ENCODE measurements at regions not wholly inside any gene's neighbourhood (a gene's known extent, or its start where the extent isn't known, plus 50 kb on each side); places are given as distances from the start of the nearest gene placed in this dataset.

DNA sequence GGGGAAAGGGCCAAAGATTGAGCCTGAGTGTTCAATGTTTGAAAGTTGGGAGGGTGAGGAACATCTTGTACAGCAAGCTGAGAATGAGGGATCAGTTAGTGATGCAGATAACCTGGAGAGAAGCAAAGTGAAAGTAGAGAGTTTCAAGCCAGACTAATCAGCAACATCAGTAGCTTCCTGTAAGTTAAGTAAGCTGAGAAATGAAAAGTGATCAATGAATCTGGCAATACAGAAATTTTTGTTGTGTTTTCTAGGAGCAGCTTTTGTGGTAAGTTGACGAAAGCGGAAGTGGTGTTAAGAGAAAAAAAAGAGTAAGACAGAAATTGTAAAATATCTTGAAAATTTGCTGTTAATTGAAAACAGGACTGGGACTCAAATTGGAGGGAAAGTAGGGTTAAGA lies 855.5 kb upstream of the MAP3K7 start:
- 76 to 80% methylated on average over 2 of the region's 2 CpGs for WGBS, 2 donors
- no peak for TF ChIP-seq POLR2A (IDR thresholded peaks at IDR 0.05)
- TF ChIP-seq, protein P1, sequence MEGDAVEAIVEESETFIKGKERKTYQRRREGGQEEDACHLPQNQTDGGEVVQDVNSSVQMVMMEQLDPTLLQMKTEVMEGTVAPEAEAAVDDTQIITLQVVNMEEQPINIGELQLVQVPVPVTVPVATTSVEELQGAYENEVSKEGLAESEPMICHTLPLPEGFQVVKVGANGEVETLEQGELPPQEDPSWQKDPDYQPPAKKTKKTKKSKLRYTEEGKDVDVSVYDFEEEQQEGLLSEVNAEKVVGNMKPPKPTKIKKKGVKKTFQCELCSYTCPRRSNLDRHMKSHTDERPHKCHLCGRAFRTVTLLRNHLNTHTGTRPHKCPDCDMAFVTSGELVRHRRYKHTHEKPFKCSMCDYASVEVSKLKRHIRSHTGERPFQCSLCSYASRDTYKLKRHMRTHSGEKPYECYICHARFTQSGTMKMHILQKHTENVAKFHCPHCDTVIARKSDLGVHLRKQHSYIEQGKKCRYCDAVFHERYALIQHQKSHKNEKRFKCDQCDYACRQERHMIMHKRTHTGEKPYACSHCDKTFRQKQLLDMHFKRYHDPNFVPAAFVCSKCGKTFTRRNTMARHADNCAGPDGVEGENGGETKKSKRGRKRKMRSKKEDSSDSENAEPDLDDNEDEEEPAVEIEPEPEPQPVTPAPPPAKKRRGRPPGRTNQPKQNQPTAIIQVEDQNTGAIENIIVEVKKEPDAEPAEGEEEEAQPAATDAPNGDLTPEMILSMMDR (IDR thresholded peaks at IDR 0.05) = no peak
- intact Hi-C loops (cut with DNase I; ENCODE audit: low total_unique reads) = loop anchor here (5.0 kb wide), 1 partner anchor 410 kb away; no protein-coding TSS in a partner anchor
- H3K4me3 ChIP-seq (ENCODE audit: low read depth, poor library complexity, severe bottlenecking) = no peak overlapping the region
- no peak for DNase-seq (ENCODE audit: low spot score in 2 of 2)

DNA sequence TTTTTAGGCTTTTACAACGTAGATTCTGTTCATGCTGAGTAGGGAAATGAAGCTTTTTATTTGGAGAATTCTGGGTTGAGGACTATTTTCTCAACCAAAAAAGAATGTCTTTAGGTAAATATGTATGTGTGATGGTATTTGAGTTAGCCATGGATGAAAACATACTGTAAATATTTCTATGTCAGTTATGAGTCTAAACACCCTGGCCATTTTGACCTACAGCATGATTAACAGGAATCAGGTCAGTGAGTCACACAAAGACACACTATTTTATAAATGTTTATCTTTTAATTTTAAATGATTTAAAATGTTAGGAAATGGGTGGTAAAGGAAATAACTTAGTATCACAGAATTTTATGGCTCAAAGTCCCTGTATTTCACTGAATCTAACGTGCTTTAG lies 851.7 kb upstream of the MAP3K7 start:
- no peak for TF ChIP-seq POLR2A (IDR thresholded peaks at IDR 0.05)
- TF ChIP-seq, protein P1 (IDR thresholded peaks at IDR 0.05) = no peak
- DNase-seq (ENCODE audit: low spot score in 2 of 2) = no peak
- WGBS, 2 donors = 84 to 85% methylated on average over 2 of the region's 2 CpGs
- intact Hi-C loops (cut with DNase I; ENCODE audit: low total_unique reads) = no loop called here
- H3K4me3 ChIP-seq (ENCODE audit: low read depth, poor library complexity, severe bottlenecking) = no peak overlapping the region

GRCh38 chr6:91437315-91437729 lies 850.5 kb upstream of the MAP3K7 start:
- 83 to 90% methylated on average over 2 of the region's 2 CpGs for WGBS, 2 donors
- intact Hi-C loops (cut with DNase I; ENCODE audit: low total_unique reads) = no loop called here
- H3K4me3 ChIP-seq (ENCODE audit: low read depth, poor library complexity, severe bottlenecking) = no peak overlapping the region
- no peak for DNase-seq (ENCODE audit: low spot score in 2 of 2)
- TF ChIP-seq, protein P1 (IDR thresholded peaks at IDR 0.05) = no peak
- no peak for TF ChIP-seq POLR2A (IDR thresholded peaks at IDR 0.05)

DNA sequence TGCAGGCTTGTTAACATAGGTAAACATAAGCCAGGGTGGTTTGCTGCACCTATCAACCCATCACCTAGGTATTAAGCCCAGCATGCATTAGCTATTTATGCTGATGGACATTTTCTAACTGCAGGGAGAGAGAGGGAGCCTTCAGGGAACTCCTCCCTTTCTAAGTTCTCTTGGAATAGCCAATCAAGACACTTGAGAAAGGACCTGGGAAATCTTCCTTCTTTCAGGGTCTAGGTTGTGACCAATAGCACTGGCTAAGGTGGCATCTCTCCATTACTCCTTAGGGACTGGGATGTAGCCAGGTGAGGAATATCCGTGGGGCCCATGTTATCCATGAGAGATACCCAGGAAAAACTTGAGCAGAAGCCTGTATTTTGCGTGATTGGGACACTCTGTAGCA lies 849.6 kb upstream of the MAP3K7 start:
- H3K4me3 ChIP-seq (ENCODE audit: low read depth, poor library complexity, severe bottlenecking) = no peak overlapping the region
- DNase-seq (ENCODE audit: low spot score in 2 of 2) = no peak
- TF ChIP-seq POLR2A (IDR thresholded peaks at IDR 0.05) = no peak
- TF ChIP-seq, protein P1 (IDR thresholded peaks at IDR 0.05) = no peak
- intact Hi-C loops (cut with DNase I; ENCODE audit: low total_unique reads) = no loop called here
- WGBS, 2 donors = 84 to 86% methylated on average over 2 of the region's 2 CpGs

- intact Hi-C loops (cut with DNase I; ENCODE audit: low total_unique reads) = no loop called here
- H3K4me3 ChIP-seq (ENCODE audit: low read depth, poor library complexity, severe bottlenecking) = no peak overlapping the region
- WGBS, 2 donors = 86 to 88% methylated on average over 1 of the region's 1 CpG
- DNase-seq (ENCODE audit: low spot score in 2 of 2) = no peak
- no peak for TF ChIP-seq POLR2A (IDR thresholded peaks at IDR 0.05)
Observed at GRCh38 chr6:91435630-91436029, 848.8 kb upstream of the MAP3K7 start.

DNA sequence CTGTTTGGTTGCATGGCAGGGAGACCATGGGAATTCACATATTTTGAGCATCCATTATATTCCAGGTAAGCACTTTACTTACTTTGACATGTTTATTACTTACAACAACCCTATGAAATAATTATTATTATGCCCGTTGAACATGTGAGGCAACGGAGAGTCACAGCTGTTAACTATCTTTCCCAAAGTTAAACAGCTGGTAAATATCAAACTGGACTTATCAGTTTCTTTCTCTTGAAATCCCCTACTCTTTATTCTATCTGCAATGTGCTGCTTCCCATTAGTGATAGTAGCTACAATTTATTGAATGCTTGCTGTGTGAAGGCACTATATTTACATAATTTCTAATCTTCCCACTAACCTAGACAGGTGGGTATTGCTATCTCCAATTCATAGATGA lies 847.7 kb upstream of the MAP3K7 start:
- intact Hi-C loops (cut with DNase I; ENCODE audit: low total_unique reads) = no loop called here
- no peak for DNase-seq (ENCODE audit: low spot score in 2 of 2)
- 69 to 70% methylated on average over 2 of the region's 2 CpGs for WGBS, 2 donors
- TF ChIP-seq POLR2A (IDR thresholded peaks at IDR 0.05) = no peak
- TF ChIP-seq, protein P1 (IDR thresholded peaks at IDR 0.05) = no peak
- no peak overlapping the region for H3K4me3 ChIP-seq (ENCODE audit: low read depth, poor library complexity, severe bottlenecking)
